ENCODE measurements at regions not wholly inside any gene's neighbourhood (a gene's known extent, or its start where the extent isn't known, plus 50 kb on each side); places are given as distances from the start of the nearest gene placed in this dataset.
"Not testable (repeated sequence)": the region's sequence is repeated elsewhere in the genome, so short reads cannot be mapped to it uniquely, and the experiment has no call there.

GRCh38 chr1:3992746-3993145, 92.7 kb upstream of the C1orf174 start:
- no peak for DNase-seq

- DNase-seq: no peak
Measured at GRCh38 chr1:3993619-3994375, 93.7 kb upstream of the C1orf174 start.

- DNase-seq: no peak
Measured at GRCh38 chr1:3995141-3995780, 95.2 kb upstream of the C1orf174 start.

- no peak for DNase-seq
Measured at GRCh38 chr1:3996846-3997705, 97.0 kb upstream of the C1orf174 start.

- no peak for DNase-seq
Measured at GRCh38 chr1:3998086-3998485, 98.0 kb upstream of the C1orf174 start.

- not testable (repeated sequence) for DNase-seq
Measured at GRCh38 chr1:3999514-3999913, 99.4 kb upstream of the C1orf174 start.

- DNase-seq: no peak
Measured at GRCh38 chr1:3999941-4000735, 100.1 kb upstream of the C1orf174 start.

- no peak for DNase-seq
Measured at GRCh38 chr1:4000811-4001251, 100.8 kb upstream of the C1orf174 start.

- DNase-seq: no peak
Measured at GRCh38 chr1:4001461-4001860, 101.4 kb upstream of the C1orf174 start.

GRCh38 chr1:4002061-4002521, 102.0 kb upstream of the C1orf174 start:
- no peak for DNase-seq

- DNase-seq: no peak
Measured at GRCh38 chr1:4002741-4003140, 102.7 kb upstream of the C1orf174 start.

- no peak for DNase-seq
Measured at GRCh38 chr1:4003846-4004505, 103.9 kb upstream of the C1orf174 start.

GRCh38 chr1:4004635-4005430, 104.8 kb upstream of the C1orf174 start:
- no peak for DNase-seq

- DNase-seq: no peak
Measured at GRCh38 chr1:4005431-4005830, 105.4 kb upstream of the C1orf174 start.

- DNase-seq: no peak
Measured at GRCh38 chr1:4006676-4007374, 106.8 kb upstream of the C1orf174 start.

- no peak for DNase-seq
Measured at GRCh38 chr1:4010284-4010683, 110.2 kb upstream of the C1orf174 start.

GRCh38 chr1:4010814-4011605, 110.9 kb upstream of the C1orf174 start:
- DNase-seq: no peak

GRCh38 chr1:4016351-4017130, 116.5 kb upstream of the C1orf174 start:
- DNase-seq: no peak
